NCI-H1105 treated with DMSO at 0.1 percent for 48 hours (cell line): ENCODE measurements at regions not wholly inside any gene's neighbourhood (a gene's known extent, or its start where the extent isn't known, plus 50 kb on each side); places are given as distances from the start of the nearest gene placed in this dataset.

Source experiments
- DNase-seq: peaks from one replicate; lab custom pipeline; 2025; lab: John Stamatoyannopoulos, UW

DNA sequence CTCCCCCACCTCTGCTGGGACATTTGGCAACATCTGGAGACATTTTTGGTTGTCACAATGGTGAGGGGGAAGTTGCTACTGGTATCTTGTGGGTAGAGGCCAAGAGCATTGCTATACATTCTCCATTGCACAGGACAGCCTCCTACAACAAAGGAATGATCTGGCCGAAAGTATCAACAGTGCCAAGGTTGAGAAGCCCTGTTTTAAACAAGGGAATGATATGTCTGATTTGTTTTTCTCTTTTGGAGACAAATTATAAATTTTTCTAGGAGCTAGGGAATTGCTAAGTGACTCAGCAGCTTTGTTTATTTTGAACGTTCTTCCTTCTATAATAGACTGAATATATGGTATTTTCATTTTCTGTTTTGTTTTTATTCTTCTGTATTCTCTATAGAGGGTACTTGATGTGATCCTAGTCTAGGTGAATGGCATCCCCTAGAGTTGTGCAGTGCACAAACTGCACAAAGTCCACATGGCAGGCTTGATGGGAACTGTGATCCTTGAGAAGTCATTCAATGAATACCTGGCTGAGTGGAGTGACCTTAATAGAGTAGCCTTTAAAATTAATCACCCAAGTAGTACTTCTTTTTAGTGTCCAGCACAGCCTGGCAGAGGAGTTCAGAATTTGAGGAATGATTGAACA is 288.6 kb upstream of the USP24 start:
- DNase-seq = no peak

DNA sequence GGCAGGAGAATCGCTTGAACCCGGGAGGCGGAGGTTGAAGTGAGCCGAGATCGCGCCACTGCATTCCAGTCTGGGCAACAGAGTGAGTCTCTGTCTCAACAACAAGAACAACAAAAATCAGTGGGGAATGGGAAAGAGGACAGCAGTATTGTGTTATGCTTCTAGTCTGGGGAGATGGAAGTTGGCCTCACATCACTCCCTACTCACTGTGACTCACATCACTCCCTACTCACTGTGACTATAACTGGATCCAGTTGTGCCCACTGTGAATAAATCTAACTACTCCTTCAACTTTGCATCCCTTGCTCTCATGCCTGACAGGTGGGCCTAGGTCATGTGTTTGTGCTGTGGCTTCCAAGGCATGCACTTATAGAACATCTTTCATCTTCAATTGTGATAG is 285.4 kb upstream of the USP24 start:
- DNase-seq = no peak

DNA sequence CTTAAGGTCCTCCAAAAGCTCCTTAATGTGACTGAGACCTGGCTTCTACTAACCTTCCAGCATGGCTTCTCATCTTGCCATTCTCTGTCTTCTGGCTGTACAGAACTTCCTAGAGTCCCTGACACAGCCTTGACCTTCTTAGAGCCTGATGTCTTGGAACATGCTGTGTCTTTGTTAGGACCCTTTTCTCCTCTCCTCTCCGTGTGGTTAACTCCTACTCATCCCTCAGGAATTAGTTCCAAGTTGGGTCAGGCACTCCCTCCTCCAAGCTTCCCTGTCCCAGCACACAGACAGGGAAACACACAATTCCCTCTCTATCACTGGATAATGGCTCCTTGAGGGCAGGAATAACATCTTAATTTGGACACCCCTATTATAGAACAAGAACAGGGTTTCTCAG is 275.4 kb upstream of the USP24 start:
- no peak for DNase-seq

DNA sequence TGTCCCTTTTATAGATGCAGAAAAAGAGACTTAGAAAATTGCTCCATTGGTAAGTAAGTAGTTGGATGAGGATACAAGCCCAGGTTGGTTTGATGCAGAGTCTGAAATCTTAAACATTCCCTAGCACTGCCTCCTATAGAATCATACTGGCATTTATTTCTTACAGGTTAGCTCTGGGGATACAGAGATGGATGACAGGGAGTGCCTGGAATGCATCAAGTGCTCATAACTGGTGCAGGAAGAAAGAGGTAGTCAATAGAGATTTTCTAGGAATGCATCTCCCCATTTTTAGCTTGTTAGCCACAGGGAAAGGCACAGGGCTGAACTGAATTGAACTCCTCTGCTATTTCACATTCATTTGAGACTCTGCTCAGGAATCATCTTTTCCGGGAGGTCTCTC is 269.0 kb upstream of the USP24 start:
- no peak for DNase-seq

DNA sequence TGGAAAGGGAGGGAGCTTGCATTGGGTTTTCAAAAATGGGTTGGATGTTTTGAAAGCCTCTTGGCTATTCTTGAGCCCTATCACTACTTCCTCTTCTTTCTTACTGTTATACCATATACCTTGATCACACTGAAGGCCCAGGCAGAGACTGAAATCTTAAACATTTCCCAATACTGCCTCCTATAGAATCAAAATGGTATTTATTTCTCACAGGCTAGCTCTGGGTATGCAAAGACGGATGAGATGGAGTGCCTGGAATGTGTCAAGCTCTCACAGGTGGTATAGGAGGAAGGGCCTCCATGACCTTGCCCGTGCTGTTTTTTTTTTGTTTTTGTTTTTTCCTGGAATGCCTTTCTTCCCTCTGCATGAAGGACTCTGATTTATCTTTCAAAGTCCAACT is 268.4 kb upstream of the USP24 start:
- no peak for DNase-seq

DNA sequence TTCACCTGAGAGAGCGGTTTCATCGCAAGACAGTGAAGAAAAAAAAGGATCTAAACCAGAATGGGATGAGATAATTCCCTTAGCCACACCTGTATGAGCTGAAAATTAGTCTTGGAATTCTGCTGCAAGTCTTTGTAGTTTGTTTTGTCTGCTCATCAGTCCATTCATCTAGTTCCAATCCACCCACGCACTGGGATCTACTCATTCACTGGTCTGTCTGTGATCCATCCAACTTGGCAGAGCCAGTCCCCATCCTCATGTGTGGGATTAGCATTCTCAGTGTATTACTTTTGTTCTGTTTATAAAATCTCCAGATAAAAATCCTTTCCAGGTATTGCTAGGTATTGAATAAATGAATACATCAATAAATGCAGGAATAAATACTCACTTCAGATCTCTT is 266.5 kb upstream of the USP24 start:
- DNase-seq = no peak

DNA sequence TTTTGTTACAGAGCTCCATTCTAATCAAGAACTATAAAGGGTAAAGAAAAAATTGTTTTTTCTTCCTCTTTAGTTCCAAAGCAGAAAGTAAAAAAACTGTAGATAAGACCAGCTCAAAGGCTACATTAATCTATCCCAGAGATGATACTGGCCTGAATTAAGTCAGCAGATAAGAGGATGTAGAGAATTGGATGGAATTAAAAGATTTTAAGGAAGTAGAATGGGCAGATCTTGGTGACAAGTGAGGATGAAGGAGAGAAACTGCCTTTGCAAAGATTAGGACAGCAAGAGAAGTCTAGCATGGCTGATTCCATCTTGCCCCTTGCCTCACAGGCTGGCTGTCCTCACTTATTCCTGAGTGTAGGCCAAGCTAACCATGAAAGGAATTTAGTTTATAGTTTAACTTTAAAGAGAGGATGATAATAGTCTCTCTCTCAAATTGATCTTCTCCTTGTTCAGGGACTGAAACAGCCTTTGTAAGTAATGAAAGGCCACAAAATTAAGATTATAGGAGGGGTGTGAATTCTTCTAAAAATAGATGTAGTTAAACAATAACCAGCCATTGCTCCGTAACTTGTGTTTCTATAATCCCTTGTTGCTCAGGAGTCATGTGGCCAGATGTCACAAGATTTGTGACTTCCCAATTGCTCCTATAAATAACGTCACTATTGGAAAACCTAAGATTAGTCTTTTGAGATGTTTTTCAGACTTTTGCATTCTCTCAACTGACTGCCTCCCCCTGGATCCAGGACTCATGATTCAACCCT is 265.0 kb upstream of the USP24 start:
- DNase-seq = no peak

DNA sequence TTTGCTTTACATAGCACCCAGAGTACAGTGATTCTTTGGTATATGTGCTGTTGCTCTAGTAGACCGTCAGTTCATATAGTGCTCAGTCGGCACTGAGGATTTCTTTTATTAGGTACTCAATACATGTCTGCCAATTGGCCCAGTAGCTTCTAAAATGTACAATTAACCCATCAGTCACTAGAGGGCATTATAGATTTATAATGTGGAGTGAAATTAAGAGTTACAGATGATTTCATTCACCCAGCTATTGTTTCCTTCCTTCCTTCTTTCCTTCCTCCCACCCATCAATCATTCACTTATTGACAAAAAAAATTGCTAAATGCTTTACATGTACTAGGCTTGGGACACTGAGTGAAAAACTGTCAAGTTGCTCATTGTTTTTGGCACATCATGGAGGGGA is 263.6 kb upstream of the USP24 start:
- peak; percentile 51 for DNase-seq

DNA sequence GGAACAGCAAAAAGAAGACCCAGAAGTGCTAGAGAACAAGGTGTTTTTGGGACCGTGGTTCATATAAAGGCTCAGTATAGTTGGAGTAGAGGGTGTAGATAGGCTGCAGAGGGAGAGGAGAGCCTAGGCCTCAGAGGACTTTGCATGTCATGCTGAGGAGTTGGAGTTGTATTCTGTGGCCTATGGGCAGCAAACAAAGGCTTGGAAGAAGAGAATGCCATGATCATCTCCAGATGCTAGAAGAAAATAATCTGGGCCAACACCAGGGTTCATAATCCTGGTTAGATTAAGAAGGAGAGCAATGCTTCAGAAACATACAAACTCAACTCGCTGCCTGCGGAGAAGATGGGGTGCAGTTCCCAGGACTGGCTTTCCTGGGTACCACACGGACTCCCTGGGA is 262.8 kb upstream of the USP24 start:
- DNase-seq = no peak

DNA sequence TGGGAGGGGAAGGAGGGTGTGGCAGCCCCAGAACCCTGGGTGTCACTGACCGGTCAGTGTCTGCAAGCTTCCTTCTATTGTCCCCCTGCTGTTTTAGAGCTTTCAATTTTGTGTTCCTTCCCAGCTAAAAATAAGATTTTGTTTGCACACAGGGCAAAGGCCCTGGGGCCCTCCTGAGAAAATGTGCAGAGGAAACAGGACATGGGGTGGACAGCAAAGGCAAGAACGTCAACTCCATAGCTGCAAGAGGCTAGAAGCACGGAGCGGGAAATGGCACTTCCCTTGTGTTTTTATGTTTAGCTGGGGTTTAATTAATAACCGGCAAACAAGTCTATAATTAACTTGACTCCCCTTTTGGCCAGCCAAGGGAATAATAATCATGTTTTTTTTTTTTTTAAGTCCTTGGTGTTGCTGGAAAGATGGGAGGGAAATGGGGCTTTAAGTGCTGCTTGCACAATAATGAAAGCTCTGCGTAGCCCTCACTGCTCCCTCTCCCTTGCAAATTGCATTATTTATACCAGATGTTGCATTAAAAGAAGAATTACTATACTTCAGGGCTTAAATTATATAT is 261.4 kb upstream of the USP24 start:
- peak; percentile 77 for DNase-seq

DNA sequence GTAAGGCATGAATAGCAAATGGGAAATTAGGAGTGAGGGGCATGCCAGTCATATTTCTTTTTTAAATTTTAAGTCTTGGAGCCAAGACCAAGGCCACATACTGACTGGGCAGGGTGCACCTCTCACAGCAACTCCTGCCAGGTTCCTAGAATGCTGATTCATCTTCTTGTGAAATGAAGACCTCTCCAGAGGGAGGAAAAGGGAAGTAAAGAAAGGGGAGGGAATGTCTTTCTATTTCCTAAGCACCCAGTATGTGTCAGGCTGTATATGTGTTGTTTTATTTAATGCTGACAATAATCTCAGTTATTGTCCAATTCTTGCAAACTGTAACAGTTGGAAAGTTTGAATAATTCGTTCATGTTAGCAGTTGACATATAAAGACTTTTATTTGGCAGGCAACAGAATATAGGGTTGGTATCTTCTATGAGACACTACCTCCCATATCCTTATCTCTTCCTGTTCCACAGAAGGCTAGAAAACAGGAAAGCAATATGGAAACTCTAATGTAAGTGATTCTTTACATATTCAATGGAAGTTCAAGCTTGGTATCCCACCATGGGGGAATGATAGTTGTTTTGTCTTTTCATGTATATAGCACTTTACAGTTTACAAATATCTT is 259.1 kb upstream of the USP24 start:
- no peak for DNase-seq

DNA sequence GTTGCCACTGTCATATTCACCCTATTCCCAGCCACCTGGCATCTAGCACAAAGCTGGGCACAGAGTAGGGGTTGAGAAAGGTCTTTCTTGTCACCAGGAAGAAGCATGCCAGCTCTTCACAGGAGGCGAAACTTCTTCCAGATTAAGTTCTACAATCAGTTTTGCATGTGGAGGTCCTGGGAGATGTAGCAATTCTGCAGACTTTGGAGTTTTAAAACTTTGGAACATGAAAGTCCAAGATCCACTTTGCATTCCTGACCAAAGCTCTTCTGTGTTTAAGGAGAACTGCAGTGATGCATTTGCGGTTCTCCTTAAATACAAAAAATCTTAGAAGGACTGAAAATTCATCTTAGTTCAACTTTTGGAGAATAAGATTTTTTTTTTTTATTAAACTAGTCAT is 258.5 kb upstream of the USP24 start:
- DNase-seq = no peak

DNA sequence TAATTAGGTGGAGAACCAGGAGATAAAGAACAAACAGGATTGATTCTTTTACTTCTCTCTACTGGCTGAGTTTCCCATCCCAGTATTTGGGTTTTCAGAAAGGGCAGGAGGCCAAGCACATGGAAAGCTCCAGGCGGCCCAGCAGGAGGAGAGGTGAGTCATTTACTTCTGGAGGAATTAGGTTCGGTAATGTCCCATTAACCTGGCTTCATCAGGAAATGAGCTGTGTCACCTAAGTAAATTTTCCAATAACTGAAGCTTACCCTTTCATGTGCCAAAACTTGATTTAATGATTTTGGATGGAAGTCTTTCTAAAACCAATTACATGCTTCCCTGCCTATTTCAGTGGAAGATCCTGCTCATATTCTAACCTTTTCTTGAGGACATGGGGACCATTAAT is 257.6 kb upstream of the USP24 start:
- DNase-seq = no peak

DNA sequence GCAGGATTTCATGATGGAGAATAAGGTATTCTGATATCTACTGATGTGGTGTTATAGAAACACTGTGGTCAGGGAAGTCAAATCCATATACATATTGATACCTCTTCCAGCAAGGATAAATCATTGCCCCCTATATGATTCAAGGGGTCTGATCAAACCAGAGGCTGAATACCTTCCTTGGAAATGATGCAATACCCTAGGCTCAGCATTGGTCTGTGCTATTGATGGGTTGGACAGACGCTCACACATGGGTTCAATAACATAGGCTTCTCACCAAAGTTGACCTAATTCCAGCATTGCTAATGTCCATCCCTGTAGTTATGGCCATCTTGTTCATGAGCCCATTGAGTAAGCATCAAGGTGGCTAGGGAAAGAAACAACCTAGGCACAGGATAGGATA is 257.0 kb upstream of the USP24 start:
- no peak for DNase-seq

DNA sequence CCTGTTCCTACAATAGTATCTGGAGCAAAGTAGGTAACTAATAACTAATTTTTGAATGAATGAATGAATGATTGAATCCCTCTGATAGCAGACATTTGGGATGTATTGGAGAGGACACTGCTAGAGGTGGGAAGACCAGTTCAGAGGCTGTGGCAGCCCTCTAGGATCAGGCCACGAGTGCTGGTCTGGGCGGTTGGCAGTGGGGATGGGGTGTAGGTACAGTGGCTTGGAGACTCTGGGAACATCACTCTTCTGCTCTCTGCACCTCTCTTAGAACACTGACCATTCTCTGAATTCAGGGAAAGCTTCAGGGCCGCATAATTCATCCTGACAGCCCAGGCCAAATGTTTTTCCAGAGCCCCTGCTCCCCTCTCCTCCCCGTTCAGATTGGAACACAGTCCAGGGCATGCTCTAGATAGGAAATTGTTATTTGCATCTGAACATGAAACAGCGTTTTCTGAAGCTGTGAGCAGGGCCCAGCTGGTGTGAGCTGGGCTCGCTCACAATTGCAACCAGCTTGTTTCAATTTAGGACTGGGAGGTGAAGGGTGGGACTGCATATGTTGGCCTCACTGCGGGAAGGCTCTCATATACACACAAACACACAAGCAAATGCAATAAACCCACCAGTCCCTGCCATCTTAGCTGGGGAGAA is 253.1 kb upstream of the USP24 start:
- DNase-seq = no peak

DNA sequence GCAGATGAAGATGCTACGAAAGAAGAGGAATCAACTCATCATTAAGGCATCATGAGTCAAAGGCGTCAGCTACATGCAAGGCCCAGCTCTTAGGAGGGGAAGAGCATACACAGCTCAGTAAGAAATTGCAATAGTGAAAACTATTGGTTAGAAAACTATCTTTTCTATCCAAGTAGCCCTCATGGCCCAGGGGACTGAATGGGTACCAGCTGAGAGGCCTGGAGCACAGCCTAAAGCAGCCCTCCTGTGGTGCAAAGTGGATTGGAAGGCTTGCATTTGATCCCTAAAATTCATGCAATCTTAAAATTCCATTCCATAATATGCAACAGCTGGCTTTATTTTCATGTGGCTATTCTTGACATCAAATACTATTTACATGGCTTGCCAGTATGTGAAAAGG is 251.8 kb upstream of the USP24 start:
- no peak for DNase-seq

DNA sequence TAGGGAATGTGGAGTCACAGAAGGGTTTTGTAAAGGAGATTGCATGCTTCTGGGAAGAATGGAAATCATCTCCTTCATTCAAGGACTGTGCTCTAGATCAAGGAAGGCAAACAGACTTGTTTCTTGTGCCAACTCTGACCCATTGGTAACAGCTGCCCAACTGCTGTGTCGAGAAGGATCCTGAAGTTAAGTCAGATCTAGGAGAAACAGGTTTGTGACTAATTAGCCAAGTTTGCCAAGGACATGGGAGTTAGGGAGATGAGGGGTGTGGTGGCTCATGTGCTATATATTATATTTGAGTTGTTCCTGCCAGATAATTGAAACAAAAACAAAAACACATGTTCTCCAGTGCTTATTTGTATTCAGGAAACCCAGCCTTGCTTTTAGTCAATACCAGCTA is 251.2 kb upstream of the USP24 start:
- DNase-seq = no peak

DNA sequence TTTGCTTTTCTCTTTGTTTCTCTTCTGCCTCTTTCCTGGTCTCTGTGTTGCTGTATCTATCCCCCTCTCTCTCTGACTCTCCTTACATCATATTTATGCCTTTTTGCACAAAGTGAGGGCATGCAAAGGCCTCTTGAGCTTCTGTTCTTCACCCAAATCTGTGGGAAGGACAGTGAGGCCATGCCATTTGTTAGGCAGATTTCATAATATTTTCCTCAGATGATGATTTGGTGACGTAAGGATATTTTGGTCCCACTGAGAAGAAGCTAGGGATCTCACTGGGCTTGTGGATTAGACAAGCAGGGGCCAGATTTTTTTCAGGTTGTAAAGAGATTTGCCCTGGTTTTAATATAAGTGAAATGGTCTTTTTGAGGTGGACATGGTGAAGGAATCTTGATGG is 249.4 kb upstream of the USP24 start:
- no peak for DNase-seq

DNA sequence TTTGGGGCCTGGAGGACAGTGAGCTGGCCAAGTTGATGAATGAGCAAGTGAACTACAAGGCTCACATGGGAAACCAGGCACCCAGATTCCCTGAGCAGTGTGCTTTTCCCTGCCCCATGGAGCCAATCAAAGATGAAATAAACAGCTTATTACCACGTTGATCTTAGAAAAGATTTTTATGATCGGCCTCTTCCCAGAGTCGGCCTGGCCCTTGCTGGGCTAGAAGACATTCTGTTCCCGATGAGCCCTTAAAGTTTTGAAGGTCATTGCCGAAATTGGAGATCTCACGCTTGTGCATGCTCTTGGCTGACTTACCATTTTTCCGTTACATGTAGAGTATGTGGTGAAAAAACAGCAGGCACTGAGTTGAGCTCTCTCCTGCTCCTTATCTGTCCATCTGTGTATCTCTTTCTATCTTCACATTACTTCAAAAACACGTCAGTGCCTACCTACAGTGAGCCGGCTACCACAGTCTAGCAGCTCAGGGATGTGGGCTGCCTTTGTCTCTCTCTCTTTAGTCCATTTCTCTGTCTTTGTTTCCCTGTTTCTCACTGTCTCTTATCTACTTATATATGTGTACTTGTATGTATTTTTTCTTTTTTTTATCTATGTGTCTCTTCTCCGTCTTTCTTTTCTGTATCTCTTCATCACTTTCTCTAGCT is 248.8 kb upstream of the USP24 start:
- no peak for DNase-seq

DNA sequence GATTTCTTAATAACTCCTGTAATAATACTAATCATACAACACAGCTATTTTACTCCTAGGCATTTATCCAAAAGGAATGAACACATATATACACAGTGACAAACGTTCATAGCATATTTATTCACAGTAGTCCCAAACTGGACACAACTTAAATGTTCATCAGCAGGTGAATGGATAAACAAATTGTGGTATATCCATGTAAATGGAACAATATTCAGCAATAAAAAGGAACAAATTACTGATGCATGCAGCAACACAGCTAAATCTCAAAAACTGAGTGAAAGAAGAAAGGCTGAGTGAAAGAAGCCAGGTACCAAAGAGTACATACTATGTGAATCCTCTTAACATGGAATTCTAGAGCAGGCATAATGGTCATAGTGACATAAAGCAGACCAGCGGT is 242.7 kb upstream of the USP24 start:
- no peak for DNase-seq

DNA sequence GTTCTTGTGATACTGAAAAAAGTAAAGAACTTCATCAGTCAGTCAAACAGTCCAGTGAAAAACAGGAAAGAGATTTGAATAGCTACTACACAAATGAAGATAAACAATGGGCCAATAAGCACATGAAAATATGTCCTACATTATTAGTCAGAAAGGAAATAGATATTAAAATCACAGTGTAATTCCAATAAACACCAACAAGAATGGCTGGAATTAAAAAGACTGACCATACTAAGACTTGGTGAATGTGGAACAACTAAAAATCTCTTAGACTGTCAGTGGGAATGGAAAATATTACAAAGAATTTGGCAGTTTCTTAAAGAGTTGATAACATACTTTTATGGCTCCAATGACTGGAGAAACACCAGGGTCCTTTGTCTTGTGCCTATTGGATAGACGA is 241.8 kb upstream of the USP24 start:
- DNase-seq = no peak

DNA sequence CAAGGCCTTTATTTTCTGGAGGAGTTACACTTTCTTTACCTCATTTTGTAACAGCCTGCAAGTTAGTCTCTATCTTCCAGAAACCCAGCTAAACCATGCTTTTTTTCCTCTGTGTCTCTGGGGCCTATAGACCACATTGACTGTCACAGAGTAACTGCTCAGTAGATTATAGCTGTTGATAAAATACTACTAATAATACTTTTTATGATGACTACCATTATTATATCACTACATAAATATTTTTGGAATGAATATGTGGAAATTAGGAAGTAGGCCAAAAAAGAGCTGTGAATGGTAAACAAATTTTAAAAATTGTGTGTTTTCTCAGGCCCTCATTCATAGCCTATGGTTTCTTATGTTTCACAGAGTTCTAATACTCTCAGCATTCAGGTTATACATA is 233.1 kb upstream of the USP24 start:
- no peak for DNase-seq
